BJ (cell line): ENCODE measurements at regions not wholly inside any gene's neighbourhood (a gene's known extent, or its start where the extent isn't known, plus 50 kb on each side); places are given as distances from the start of the nearest gene placed in this dataset.
"Not testable (repeated sequence)": the region's sequence is repeated elsewhere in the genome, so short reads cannot be mapped to it uniquely, and the experiment has no call there.

ENCODE experiments used
- CTCF ChIA-PET: fragments of 350-600 bp; formaldehyde crosslinking; extraction: SDS; loops from one replicate; lab custom pipeline; 2021; ENCODE audit warnings: antibody characterized with exemption, inconsistent platforms; lab: Yijun Ruan, JAX
- POLR2A ChIA-PET: fragments of 300-600 bp; sonication (Branson Sonifier 250); formaldehyde crosslinking; extraction: SDS; loops from one replicate; lab custom pipeline; 2021; ENCODE audit warnings: antibody characterized with exemption; lab: Charles Lee
- DNase-seq: peaks from one replicate; pipeline ENCODE4 v3.0.0-alpha.2; 2011; ENCODE audit warnings: low read depth
- H3K27me3 ChIP-seq: 2 replicates; pipeline ENCODE4 v1.6.0; 2011; ENCODE audit warnings: low read length; ENCODE audit not compliant: control insufficient read depth, insufficient read depth
- H3K36me3 ChIP-seq: 2 replicates; pipeline ENCODE4 v1.5.1; 2011; ENCODE audit warnings: low read length; ENCODE audit not compliant: control insufficient read depth, insufficient read depth
- H3K4me3 ChIP-seq: 2 replicates; pipeline ENCODE4 v1.5.1; 2011; ENCODE audit warnings: low read depth, mild to moderate bottlenecking, control low read depth, low read length
- CTCF ChIP-seq: IDR thresholded peaks from 2 replicates; pipeline ENCODE4 v1.5.1; 2011; ENCODE audit warnings: low read depth, mild to moderate bottlenecking, control low read depth, inconsistent platforms, low read length, moderate library complexity; ENCODE audit not compliant: insufficient read depth

GRCh38 chr15:35243758-35244157 is 158.7 kb upstream of the NANOGP8 start:
- CTCF ChIA-PET = no interaction called here
- no peaks in the 10 kb centered on the region for H3K27me3 ChIP-seq
- H3K36me3 ChIP-seq = no peaks in the 10 kb centered on the region
- H3K4me3 ChIP-seq = no peak overlapping the region
- TF ChIP-seq CTCF = no peak
- no peak for DNase-seq
- POLR2A ChIA-PET = interaction anchor here (0.7 kb wide), 1 partner anchor 10 kb away, joined by 4 read pairs; no protein-coding TSS in a partner anchor

GRCh38 chr15:35239693-35240092 is 154.6 kb upstream of the NANOGP8 start:
- DNase-seq, POLR2A ChIA-PET, H3K27me3 ChIP-seq, H3K4me3 ChIP-seq, H3K36me3 ChIP-seq, CTCF ChIA-PET: not testable (repeated sequence)

- CTCF ChIA-PET, DNase-seq, POLR2A ChIA-PET: not testable (repeated sequence)
Observed at GRCh38 chr15:35238448-35238847, 153.4 kb upstream of the NANOGP8 start.

GRCh38 chr15:35229085-35229484 is 144.0 kb upstream of the NANOGP8 start:
- H3K27me3 ChIP-seq = no peaks in the 10 kb centered on the region
- TF ChIP-seq CTCF = no peak
- no peak overlapping the region for H3K4me3 ChIP-seq
- ChIA-PET CTCF (no interaction called here), POLR2A (no interaction called here)
- H3K36me3 ChIP-seq = no peaks in the 10 kb centered on the region
- DNase-seq = no peak

More at GRCh38 chr15:35238448-35238847, 153.4 kb upstream of the NANOGP8 start:
- H3K4me3 ChIP-seq, H3K27me3 ChIP-seq, H3K36me3 ChIP-seq: not testable (repeated sequence)

GRCh38 chr15:35218215-35218614 is 133.1 kb upstream of the NANOGP8 start:
- Histone ChIP-seq H3K4me3 (no peak overlapping the region), H3K27me3 (no peaks in the 10 kb centered on the region), H3K36me3 (no peaks in the 10 kb centered on the region)
- ChIA-PET CTCF (no interaction called here), POLR2A (no interaction called here)
- no peak for TF ChIP-seq CTCF
- DNase-seq = no peak

- CTCF ChIA-PET = no interaction called here
- no peak overlapping the region for H3K4me3 ChIP-seq
- no peaks in the 10 kb centered on the region for H3K27me3 ChIP-seq
- no peaks in the 10 kb centered on the region for H3K36me3 ChIP-seq
- POLR2A ChIA-PET = no interaction called here
- DNase-seq = no peak
- no peak for TF ChIP-seq CTCF
Observed at GRCh38 chr15:35215093-35215492, 130.0 kb upstream of the NANOGP8 start.
